Mesothelial cell of epicardium (in vitro differentiated cells): ENCODE measurements at regions not wholly inside any gene's neighbourhood (a gene's known extent, or its start where the extent isn't known, plus 50 kb on each side); places are given as distances from the start of the nearest gene placed in this dataset.

Experiments used
- DNase-seq, 2 experiments: peaks; one replicate each; pipeline ENCODE4 v3.0.0; 2021; ENCODE audit warnings: low spot score in 2 of 2; ENCODE audit not compliant: unreplicated experiment in 2 of 2
- H3K27ac Mint-ChIP-seq: 2 replicates; pipeline ENCODE4 v1.8.0; 2021; ENCODE audit warnings: mixed read lengths
- H3K27me3 Mint-ChIP-seq: 2 replicates; pipeline ENCODE4 v1.8.0; 2021; ENCODE audit warnings: low read depth, mixed read lengths
- H3K36me3 Mint-ChIP-seq: 2 replicates; pipeline ENCODE4 v1.8.0; 2021; ENCODE audit warnings: mixed read lengths
- H3K4me1 Mint-ChIP-seq: 2 replicates; pipeline ENCODE4 v1.8.0; 2021; ENCODE audit warnings: mixed read lengths
- H3K4me3 Mint-ChIP-seq: 2 replicates; pipeline ENCODE4 v1.8.0; 2021; ENCODE audit warnings: mild to moderate bottlenecking, moderate library complexity, mixed read lengths
- H3K9me3 Mint-ChIP-seq: 2 replicates; pipeline ENCODE4 v1.8.0; 2021; ENCODE audit warnings: mixed read lengths
- TF ChIP-seq, protein P1 (sequence below): fragments of 200-600 bp; sonication (generic); IDR thresholded peaks from one replicate; pipeline ENCODE4 v1.5.0; 2021; ENCODE audit warnings: antibody characterized with exemption; ENCODE audit not compliant: unreplicated experiment

GRCh38 chr3:25212736-25213135 is 215.3 kb upstream of the RARB start:
- Mint-ChIP-seq H3K36me3 (peaks cover 12% of the 10 kb centered on the region), H3K4me3 (no peak overlapping the region), H3K27me3 (no peaks in the 10 kb centered on the region)

GRCh38 chr3:25214034-25214433 is 214.0 kb upstream of the RARB start:
- H3K27ac Mint-ChIP-seq: peak overlapping the region; percentile 41
- TF ChIP-seq, protein P1, sequence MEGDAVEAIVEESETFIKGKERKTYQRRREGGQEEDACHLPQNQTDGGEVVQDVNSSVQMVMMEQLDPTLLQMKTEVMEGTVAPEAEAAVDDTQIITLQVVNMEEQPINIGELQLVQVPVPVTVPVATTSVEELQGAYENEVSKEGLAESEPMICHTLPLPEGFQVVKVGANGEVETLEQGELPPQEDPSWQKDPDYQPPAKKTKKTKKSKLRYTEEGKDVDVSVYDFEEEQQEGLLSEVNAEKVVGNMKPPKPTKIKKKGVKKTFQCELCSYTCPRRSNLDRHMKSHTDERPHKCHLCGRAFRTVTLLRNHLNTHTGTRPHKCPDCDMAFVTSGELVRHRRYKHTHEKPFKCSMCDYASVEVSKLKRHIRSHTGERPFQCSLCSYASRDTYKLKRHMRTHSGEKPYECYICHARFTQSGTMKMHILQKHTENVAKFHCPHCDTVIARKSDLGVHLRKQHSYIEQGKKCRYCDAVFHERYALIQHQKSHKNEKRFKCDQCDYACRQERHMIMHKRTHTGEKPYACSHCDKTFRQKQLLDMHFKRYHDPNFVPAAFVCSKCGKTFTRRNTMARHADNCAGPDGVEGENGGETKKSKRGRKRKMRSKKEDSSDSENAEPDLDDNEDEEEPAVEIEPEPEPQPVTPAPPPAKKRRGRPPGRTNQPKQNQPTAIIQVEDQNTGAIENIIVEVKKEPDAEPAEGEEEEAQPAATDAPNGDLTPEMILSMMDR: no peak
- peaks cover 19% of the 10 kb centered on the region for H3K4me1 Mint-ChIP-seq
- peaks cover 6% of the 10 kb centered on the region for H3K36me3 Mint-ChIP-seq
- no peak for DNase-seq
- peaks cover 7% of the 10 kb centered on the region for H3K9me3 Mint-ChIP-seq
- H3K27me3 Mint-ChIP-seq: no peaks in the 10 kb centered on the region
- no peak overlapping the region for H3K4me3 Mint-ChIP-seq

More at GRCh38 chr3:25212736-25213135, 215.3 kb upstream of the RARB start:
- Mint-ChIP-seq H3K4me1 (peaks cover 12% of the 10 kb centered on the region), H3K9me3 (peaks cover 13% of the 10 kb centered on the region), H3K27ac (no peak overlapping the region)
- DNase-seq: no peak
- TF ChIP-seq, protein P1: no peak

GRCh38 chr3:25218362-25218761 is 209.7 kb upstream of the RARB start:
- Mint-ChIP-seq H3K27me3 (no peaks in the 10 kb centered on the region), H3K4me3 (no peak overlapping the region), H3K36me3 (peaks cover 3% of the 10 kb centered on the region), H3K4me1 (peaks cover 25% of the 10 kb centered on the region), H3K9me3 (peaks cover 7% of the 10 kb centered on the region), H3K27ac (peak overlapping the region; percentile 25)
- TF ChIP-seq, protein P1: no peak
- DNase-seq: no peak

GRCh38 chr3:25226747-25227146 is 201.3 kb upstream of the RARB start:
- Mint-ChIP-seq H3K36me3 (no peaks in the 10 kb centered on the region), H3K9me3 (peaks cover 7% of the 10 kb centered on the region), H3K27ac (no peak overlapping the region), H3K27me3 (no peaks in the 10 kb centered on the region), H3K4me1 (peaks cover 10% of the 10 kb centered on the region), H3K4me3 (no peak overlapping the region)
- no peak for DNase-seq
- TF ChIP-seq, protein P1: no peak

DNA sequence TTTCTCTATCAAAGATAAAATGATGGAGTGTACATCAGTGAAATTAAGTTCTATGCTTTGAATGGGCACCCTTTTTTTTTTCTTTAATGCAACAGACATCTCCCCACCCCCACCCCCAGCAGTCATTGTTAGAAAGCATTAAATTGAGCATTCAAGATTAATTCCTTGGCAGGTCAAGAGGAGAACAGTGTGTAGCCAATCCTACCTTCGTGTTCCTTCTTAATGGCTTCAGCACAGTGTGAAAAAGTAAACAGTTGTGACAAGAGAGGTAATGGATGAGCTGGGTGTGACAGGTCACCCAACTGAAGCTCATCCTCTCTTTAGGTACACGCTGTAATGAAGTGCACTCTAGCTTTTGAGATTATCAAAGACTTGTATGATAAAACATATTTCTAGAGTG is 198.5 kb upstream of the RARB start:
- no peak overlapping the region for H3K4me3 Mint-ChIP-seq
- peaks cover 2% of the 10 kb centered on the region for H3K36me3 Mint-ChIP-seq
- DNase-seq: no peak
- no peaks in the 10 kb centered on the region for H3K27me3 Mint-ChIP-seq
- H3K27ac Mint-ChIP-seq: no peak overlapping the region
- H3K9me3 Mint-ChIP-seq: peaks cover 7% of the 10 kb centered on the region
- TF ChIP-seq, protein P1: no peak
- H3K4me1 Mint-ChIP-seq: peaks cover 2% of the 10 kb centered on the region

DNA sequence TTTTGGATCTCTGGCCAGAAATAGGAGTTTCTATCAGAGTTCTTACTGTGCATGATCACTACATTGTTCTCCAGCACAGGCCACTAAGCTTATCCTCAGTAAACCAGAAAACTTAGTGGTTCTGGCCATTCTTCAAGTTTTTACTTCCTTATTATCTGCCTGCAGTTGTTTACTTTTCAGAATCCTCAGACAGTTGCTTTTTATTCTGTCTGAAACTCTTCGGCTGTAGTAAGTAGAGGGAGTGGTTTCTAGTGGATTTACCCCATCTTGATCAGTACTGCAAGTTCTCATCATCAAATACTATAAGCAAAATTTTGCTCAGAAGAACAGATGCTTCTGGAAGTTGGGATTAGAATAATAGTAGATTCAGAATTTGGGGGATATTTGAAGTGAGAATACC is 193.0 kb upstream of the RARB start:
- H3K27ac Mint-ChIP-seq: peak overlapping the region; percentile 92
- peaks cover 5% of the 10 kb centered on the region for H3K36me3 Mint-ChIP-seq
- H3K27me3 Mint-ChIP-seq: no peaks in the 10 kb centered on the region
- H3K4me3 Mint-ChIP-seq: no peak overlapping the region
- peaks cover 16% of the 10 kb centered on the region for H3K4me1 Mint-ChIP-seq
- H3K9me3 Mint-ChIP-seq: peaks cover 24% of the 10 kb centered on the region
- TF ChIP-seq, protein P1: no peak
- no peak for DNase-seq
